GM10248 (cell line): ENCODE measurements at regions not wholly inside any gene's neighbourhood (a gene's known extent, or its start where the extent isn't known, plus 50 kb on each side); places are given as distances from the start of the nearest gene placed in this dataset.

Source experiments
- CTCF ChIA-PET: fragments of 300-600 bp; sonication (Branson Sonifier 250); formaldehyde crosslinking; extraction: SDS; loops from one replicate; lab custom pipeline; 2021; ENCODE audit warnings: antibody characterized with exemption; lab: Yijun Ruan, JAX
- POLR2A ChIA-PET: fragments of 350-650 bp; sonication (Branson Sonifier 250); formaldehyde crosslinking; extraction: SDS; loops from one replicate; lab custom pipeline; 2020; ENCODE audit warnings: antibody characterized with exemption; lab: Yijun Ruan, JAX
- DNase-seq: peaks from one replicate; pipeline ENCODE4 v3.0.0; 2012; ENCODE audit errors: extremely low spot score
- CTCF ChIP-seq: IDR thresholded peaks from 2 replicates; pipeline ENCODE4 v1.5.1; 2012; ENCODE audit warnings: mild to moderate bottlenecking, low read depth; ENCODE audit errors: extremely low read depth, missing control alignments, control extremely low read depth

DNA sequence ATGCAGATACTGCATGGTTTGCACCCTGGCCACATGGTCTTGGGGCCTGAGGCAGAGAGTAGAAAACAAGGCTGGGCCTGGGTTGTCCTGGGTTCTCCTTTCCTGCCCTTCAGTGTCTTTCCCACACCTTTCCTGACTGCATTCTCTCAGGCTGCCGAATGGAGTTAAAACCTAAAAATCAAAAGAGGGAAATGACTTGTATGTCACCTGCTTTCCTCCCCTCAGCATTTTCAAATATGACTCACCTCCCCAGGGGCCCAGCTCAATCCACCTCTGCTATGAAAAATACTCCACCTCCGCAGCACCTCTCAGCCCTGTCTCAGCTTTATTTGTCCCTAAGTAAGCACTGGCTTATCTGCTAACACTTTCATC is 457.8 kb upstream of the MEX3C start:
- ChIA-PET CTCF (interaction anchor here (1.0 to 1.4 kb wide), 2 partner anchors 12 to 34 kb away, joined by 4 to 5 read pairs; no protein-coding TSS in a partner anchor), POLR2A (no interaction called here)
- TF ChIP-seq CTCF, result no peak
- DNase-seq, result peak; percentile 53

DNA sequence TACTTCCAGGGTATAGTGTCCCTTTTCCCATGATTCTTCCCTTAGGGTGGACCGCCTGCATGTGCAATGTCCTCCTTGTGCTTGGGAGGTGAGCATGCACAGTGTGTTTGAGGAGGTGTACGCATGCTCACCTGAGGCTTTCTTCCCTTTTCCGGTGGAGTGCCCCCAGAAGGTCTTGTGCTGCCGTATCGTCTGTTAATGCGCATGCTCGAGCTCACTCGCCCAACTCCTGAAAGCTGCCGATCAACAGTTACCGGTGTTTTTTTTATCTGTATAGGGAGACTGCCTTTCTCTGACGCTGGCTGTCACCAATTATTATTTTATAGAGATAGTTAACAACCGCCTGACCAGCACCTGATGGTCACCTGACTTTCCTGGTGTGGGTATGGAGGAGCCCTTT is 458.8 kb upstream of the MEX3C start:
- no peak for TF ChIP-seq CTCF
- POLR2A ChIA-PET, result no interaction called here
- DNase-seq, result no peak
- CTCF ChIA-PET, result interaction anchor here (0.8 to 1.4 kb wide), 2 partner anchors 12 to 35 kb away, joined by 3 to 4 read pairs; no protein-coding TSS in a partner anchor

DNA sequence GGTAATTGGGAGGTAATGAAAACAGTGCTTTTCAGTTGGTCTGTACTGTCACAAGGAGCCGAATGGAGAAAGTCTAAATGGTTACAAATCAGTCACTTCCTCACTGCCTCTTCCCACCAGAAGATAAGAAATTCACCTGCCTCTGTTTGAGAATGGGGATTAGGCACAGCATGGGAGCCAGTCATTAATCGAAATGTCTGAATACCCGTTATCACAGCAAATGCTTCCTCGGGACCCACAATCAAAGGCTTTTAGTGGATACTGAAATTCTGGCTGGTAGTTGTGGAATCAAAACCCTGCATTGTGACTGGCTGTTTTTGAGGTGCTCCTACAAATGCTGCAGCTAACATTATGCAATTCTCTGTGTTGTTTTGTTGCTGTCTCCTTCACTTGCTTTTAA is 461.0 kb upstream of the MEX3C start:
- DNase-seq, result no peak
- ChIA-PET CTCF (no interaction called here), POLR2A (no interaction called here)
- no peak for TF ChIP-seq CTCF

- no peak for DNase-seq
- TF ChIP-seq CTCF, result no peak
- POLR2A ChIA-PET, result no interaction called here
- CTCF ChIA-PET, result interaction anchor here (1.2 kb wide), 1 partner anchor 9 kb away, joined by 3 read pairs; no protein-coding TSS in a partner anchor
Observed at GRCh38 chr18:51659781-51660180, 462.3 kb upstream of the MEX3C start.

DNA sequence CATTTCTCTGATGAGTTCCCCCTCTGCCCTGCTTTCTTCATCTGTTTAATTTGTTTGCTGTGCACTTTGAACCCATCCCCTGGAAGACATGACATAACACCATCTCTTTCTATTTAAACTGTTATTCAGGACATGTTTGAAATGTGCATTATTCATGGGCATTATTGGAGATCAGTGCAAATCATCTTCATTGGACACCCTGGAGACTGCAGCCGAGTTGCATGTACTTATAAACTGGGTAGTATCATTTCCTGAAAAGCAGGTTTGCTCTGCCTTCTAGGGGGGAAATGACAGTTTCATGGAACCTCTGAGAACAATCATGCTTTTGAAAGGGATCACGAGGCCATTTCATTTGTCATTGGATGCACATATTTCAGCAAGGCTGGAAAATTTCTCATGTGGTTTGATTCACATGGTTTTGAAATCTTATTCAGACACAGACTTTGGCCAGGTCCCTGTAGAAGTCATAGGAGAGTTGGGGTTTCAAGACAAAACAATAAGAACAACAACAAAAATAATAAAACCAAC is 462.8 kb upstream of the MEX3C start:
- no peak for TF ChIP-seq CTCF
- ChIA-PET POLR2A (no interaction called here), CTCF (interaction anchor here (1.2 kb wide), 1 partner anchor 8 kb away, joined by 3 read pairs; no protein-coding TSS in a partner anchor)
- no peak for DNase-seq

GRCh38 chr18:51664236-51664635 is 466.8 kb upstream of the MEX3C start:
- CTCF ChIA-PET, result interaction anchor here (1.5 to 1.6 kb wide), 2 partner anchors 33 to 624 kb away, joined by 3 to 6 read pairs; no protein-coding TSS in a partner anchor
- no peak for TF ChIP-seq CTCF
- POLR2A ChIA-PET, result no interaction called here

More at GRCh38 chr18:51664236-51664635, 466.8 kb upstream of the MEX3C start:
- no peak for DNase-seq
